HG02571 (cell line): ENCODE measurements at regions not wholly inside any gene's neighbourhood (a gene's known extent, or its start where the extent isn't known, plus 50 kb on each side); places are given as distances from the start of the nearest gene placed in this dataset.
"Not testable (repeated sequence)": the region's sequence is repeated elsewhere in the genome, so short reads cannot be mapped to it uniquely, and the experiment has no call there.

Experiments
- ATAC-seq: cut with Tn5 transposase; IDR thresholded peaks from one replicate; pipeline ENCODE4 v1.9.1; 2021; ENCODE audit warnings: mild to moderate bottlenecking, moderate library complexity; ENCODE audit not compliant: unreplicated experiment

- no peak for ATAC-seq
Observed at GRCh38 chr18:21928925-21929324, 188.3 kb downstream of the MIB1 start.

GRCh38 chr18:21930177-21930576 is 189.6 kb downstream of the MIB1 start:
- no peak for ATAC-seq

- no peak for ATAC-seq
Observed at GRCh38 chr18:21933931-21934765, 193.6 kb downstream of the MIB1 start.

- no peak for ATAC-seq
Observed at GRCh38 chr18:21934766-21935015, 194.1 kb downstream of the MIB1 start.

DNA sequence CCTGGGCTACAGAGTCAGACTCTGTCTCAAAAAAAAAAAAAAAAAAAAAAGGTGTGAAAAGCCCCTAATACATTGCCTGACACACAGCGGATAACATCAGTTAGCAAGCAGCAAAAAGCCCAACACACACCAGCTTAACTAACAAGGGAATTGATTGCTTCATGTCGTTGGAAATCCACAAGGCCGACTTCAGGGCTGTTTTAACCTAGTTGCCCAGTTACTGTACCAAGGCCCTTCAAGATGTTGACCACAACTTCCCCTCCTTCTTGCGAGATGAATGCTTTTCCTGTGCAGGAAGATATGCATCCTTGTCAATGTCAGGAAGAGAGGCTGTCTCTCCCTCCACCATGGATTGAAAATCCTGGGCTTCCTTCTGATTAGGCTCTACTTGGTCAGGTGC is 202.9 kb downstream of the MIB1 start:
- no peak for ATAC-seq

- ATAC-seq: no peak
Observed at GRCh38 chr18:21949326-21950015, 208.9 kb downstream of the MIB1 start.

- ATAC-seq: peak; percentile 82
Observed at GRCh38 chr18:21955757-21956652, 213.4 kb upstream of the GATA6 start.

GRCh38 chr18:21958263-21958662 is 211.1 kb upstream of the GATA6 start:
- ATAC-seq: no peak

GRCh38 chr18:21958707-21959450 is 210.5 kb upstream of the GATA6 start:
- ATAC-seq: no peak

- ATAC-seq: no peak
Observed at GRCh38 chr18:21960189-21960588, 209.2 kb upstream of the GATA6 start.

- ATAC-seq: no peak
Observed at GRCh38 chr18:21963336-21963735, 206.1 kb upstream of the GATA6 start.

- no peak for ATAC-seq
Observed at GRCh38 chr18:21968338-21968737, 201.1 kb upstream of the GATA6 start.

DNA sequence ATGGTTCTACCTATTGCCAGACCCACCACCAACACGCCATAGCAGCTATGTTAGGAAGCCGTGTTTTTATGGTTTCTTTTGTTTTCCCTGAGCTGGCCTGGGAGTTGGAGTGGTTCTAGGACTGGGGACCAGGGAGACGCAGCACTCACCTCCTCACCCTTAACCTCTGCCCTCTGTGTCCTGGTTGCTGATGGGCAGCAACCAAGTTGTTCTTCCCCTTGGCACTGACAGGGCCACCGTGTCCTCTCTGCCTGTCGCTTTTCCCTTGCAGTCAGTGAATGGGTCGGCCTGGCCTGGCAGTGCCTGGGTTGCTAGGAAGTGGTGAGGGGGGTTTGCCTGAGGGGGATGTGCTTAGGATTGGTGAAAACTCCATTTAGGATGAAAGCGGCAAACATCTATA is 197.1 kb upstream of the GATA6 start:
- no peak for ATAC-seq

DNA sequence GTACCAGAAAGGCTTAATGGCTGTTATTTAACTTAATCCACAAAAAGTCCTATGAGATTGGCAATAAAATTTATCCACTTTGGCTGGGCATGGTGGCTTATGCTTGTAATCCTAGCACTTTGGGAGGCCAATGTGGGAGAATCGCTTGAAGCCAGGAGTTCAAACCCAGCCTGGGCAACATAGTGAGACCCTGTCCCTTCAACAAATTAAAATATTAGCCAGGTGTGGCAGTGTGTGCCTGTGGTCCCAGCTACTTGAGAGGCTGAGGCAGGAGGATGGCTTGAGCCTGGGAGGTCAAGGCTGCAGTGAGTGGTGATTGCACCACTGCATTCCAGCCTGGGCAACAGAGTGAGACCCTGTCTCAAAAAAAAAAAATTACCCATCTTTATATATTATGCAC is 193.4 kb upstream of the GATA6 start:
- not testable (repeated sequence) for ATAC-seq

DNA sequence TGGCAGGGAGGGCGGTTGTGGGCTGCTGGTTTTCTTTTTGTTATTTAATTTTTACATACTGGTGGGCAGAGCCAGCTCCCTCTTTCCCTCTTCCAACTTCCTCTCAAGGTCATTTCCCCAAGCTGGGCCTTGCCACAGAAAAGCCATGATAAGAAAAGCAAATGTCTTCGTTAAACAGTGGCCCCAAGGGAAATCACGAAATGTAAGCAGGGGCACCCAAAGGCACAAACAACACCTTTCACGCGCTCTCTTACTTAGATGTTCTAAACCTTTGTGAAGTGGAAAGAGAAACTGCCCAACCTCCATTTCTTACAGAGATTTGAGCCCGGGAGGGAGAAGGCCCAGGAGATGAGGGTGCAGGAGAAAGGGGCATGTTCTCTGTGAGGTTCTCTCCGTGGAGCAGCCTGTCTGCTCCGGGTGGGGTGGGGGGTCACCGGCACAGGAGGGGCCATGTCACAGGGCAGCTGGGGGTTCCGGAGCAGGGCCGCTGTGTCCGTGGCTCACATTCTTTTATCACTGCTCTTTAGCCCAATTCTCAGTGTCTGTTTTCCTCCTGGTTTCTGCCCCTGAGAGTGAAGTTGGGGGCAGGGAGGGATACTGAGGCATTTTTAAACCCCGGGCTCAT is 190.7 kb upstream of the GATA6 start:
- no peak for ATAC-seq

GRCh38 chr18:21979171-21979560 is 190.2 kb upstream of the GATA6 start:
- no peak for ATAC-seq

GRCh38 chr18:21979759-21980158 is 189.6 kb upstream of the GATA6 start:
- no peak for ATAC-seq

GRCh38 chr18:21980744-21981143 is 188.6 kb upstream of the GATA6 start:
- ATAC-seq: no peak

DNA sequence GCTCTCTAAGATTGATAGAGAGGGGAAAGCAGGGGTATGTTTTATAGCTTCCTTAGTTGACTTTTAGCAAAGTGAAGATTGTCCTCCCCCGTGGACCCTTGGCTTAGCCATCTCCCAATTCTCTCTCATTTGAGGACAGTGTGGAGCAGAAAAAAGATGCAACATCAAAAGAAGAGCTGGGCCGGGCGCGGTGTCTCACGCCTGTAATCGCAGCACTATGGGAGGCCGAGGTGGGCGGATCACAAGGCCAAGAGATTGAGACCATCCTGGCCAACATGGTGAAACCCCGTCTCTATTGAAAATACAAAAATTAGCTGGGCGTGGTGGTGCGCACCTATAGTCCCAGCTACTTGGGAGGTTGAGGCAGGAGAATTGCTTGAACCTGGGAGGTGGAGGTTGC is 187.9 kb upstream of the GATA6 start:
- ATAC-seq: not testable (repeated sequence)

- ATAC-seq: no peak
Observed at GRCh38 chr18:21991081-21991534, 178.3 kb upstream of the GATA6 start.
